Hepatocyte (in vitro differentiated cells): ENCODE measurements at regions not wholly inside any gene's neighbourhood (a gene's known extent, or its start where the extent isn't known, plus 50 kb on each side); places are given as distances from the start of the nearest gene placed in this dataset.

Experiments
- DNase-seq: peaks from one replicate; pipeline ENCODE4 v3.0.0-alpha.2; 2016; ENCODE audit warnings: low spot score
- H2AFZ ChIP-seq: fragments of 200-600 bp; sonication (generic); 2 replicates; pipeline ENCODE4 v1.6.0; 2016; ENCODE audit warnings: antibody characterized with exemption, mild to moderate bottlenecking
- H3K27ac ChIP-seq: fragments of 200-600 bp; sonication (generic); 2 replicates; pipeline ENCODE4 v1.5.1; 2016; ENCODE audit warnings: mild to moderate bottlenecking
- H3K27me3 ChIP-seq: fragments of 200-600 bp; sonication (generic); 2 replicates; pipeline ENCODE4 v1.6.1; 2016
- H3K36me3 ChIP-seq: fragments of 200-600 bp; sonication (generic); replicated peaks from 2 replicates; pipeline ENCODE4 v1.5.1; 2016; ENCODE audit warnings: low read depth; ENCODE audit not compliant: insufficient read depth
- H3K4me1 ChIP-seq: fragments of 200-600 bp; sonication (generic); 2 replicates; pipeline ENCODE4 v1.5.1; 2016; ENCODE audit warnings: mild to moderate bottlenecking, moderate library complexity; ENCODE audit not compliant: insufficient read depth
- H3K4me2 ChIP-seq: fragments of 200-600 bp; sonication (generic); 2 replicates; pipeline ENCODE4 v1.6.0; 2016
- H3K4me3 ChIP-seq: fragments of 200-600 bp; sonication (generic); 2 replicates; pipeline ENCODE4 v1.5.1; 2016; ENCODE audit warnings: mild to moderate bottlenecking
- H3K79me2 ChIP-seq: fragments of 200-600 bp; sonication (generic); 2 replicates; pipeline ENCODE4 v1.6.0; 2017; ENCODE audit warnings: mild to moderate bottlenecking
- H3K9me2 ChIP-seq: fragments of 200-600 bp; sonication (generic); replicated peaks from 2 replicates; pipeline ENCODE4 v1.6.0; 2017; ENCODE audit warnings: mild to moderate bottlenecking; ENCODE audit not compliant: insufficient read depth
- H3K9me3 ChIP-seq: fragments of 200-600 bp; sonication (generic); 2 replicates; pipeline ENCODE4 v1.5.1; 2016; ENCODE audit warnings: low read depth, mild to moderate bottlenecking
- H4K20me1 ChIP-seq: fragments of 200-600 bp; sonication (generic); 2 replicates; pipeline ENCODE4 v1.6.0; 2016; ENCODE audit warnings: mild to moderate bottlenecking; ENCODE audit not compliant: insufficient read depth, poor library complexity, severe bottlenecking
- CTCF ChIP-seq: fragments of 200-600 bp; sonication (generic); IDR thresholded peaks from 2 replicates; pipeline ENCODE4 v1.5.1; 2016; ENCODE audit warnings: antibody characterized with exemption, mild to moderate bottlenecking; ENCODE audit not compliant: poor library complexity
- EZH2 ChIP-seq: fragments of 200-600 bp; sonication (generic); IDR thresholded peaks from 2 replicates; pipeline ENCODE4 v1.6.1; 2016; ENCODE audit warnings: antibody characterized with exemption, mild to moderate bottlenecking, borderline replicate concordance
- EZH2phosphoT487 ChIP-seq: fragments of 200-600 bp; sonication (generic); IDR thresholded peaks from one replicate; pipeline ENCODE4 v1.6.1; 2018; ENCODE audit warnings: antibody characterized with exemption, mild to moderate bottlenecking, low read depth, moderate library complexity; ENCODE audit not compliant: unreplicated experiment, severe bottlenecking
- WGBS: methylation state at CpG from one replicate; pipeline ENCODE4 v1.1.6; 2016; ENCODE audit warnings: low lambda C conversion rate; ENCODE audit errors: missing lambda C conversion rate; 5-methylcytosine and 5-hydroxymethylcytosine counted together

- no peaks in the 10 kb centered on the region for H3K27me3 ChIP-seq
- TF ChIP-seq CTCF = no peak
- no peak for TF ChIP-seq EZH2phosphoT487
- no peak for TF ChIP-seq EZH2
- H3K4me2 ChIP-seq = no peak overlapping the region
- H3K79me2 ChIP-seq = no peaks in the 10 kb centered on the region
- H3K27ac ChIP-seq = no peak overlapping the region
- H3K9me2 ChIP-seq = no peaks in the 10 kb centered on the region
- H3K36me3 ChIP-seq = no peaks in the 10 kb centered on the region
- H2AFZ ChIP-seq = no peak overlapping the region
- DNase-seq = no peak
- H4K20me1 ChIP-seq = no peaks in the 10 kb centered on the region
- H3K9me3 ChIP-seq = peaks cover 7% of the 10 kb centered on the region
- no peaks in the 10 kb centered on the region for H3K4me1 ChIP-seq
- H3K4me3 ChIP-seq = no peak overlapping the region
- 97% methylated on average over 1 of the region's 1 CpG for WGBS
Measured at GRCh38 chr7:73948287-73948686, 79.7 kb upstream of the ELN start.

- no peak for DNase-seq
- no peaks in the 10 kb centered on the region for H3K27me3 ChIP-seq
- WGBS = 83% methylated on average over 4 of the region's 4 CpGs
Measured at GRCh38 chr7:73952266-73952665, 75.7 kb upstream of the ELN start.

GRCh38 chr7:73954181-73954580, 73.8 kb upstream of the ELN start:
- Histone ChIP-seq H3K4me1 (no peaks in the 10 kb centered on the region), H3K9me2 (no peaks in the 10 kb centered on the region), H3K4me2 (no peak overlapping the region), H2AFZ (no peak overlapping the region), H3K27me3 (peaks cover 2% of the 10 kb centered on the region), H3K36me3 (no peaks in the 10 kb centered on the region), H3K9me3 (no peaks in the 10 kb centered on the region), H4K20me1 (no peaks in the 10 kb centered on the region), H3K27ac (no peak overlapping the region), H3K79me2 (no peaks in the 10 kb centered on the region), H3K4me3 (no peak overlapping the region)
- no peak for TF ChIP-seq CTCF
- TF ChIP-seq EZH2 = no peak
- no peak for TF ChIP-seq EZH2phosphoT487
- DNase-seq = no peak
- 75% methylated on average over 3 of the region's 3 CpGs for WGBS

More at GRCh38 chr7:73952266-73952665, 75.7 kb upstream of the ELN start:
- H2AFZ ChIP-seq = no peak overlapping the region
- TF ChIP-seq EZH2 (no peak), EZH2phosphoT487 (no peak), CTCF (no peak)
- no peak overlapping the region for H3K4me2 ChIP-seq
- H3K27ac ChIP-seq = no peak overlapping the region
- no peaks in the 10 kb centered on the region for H3K9me2 ChIP-seq
- H3K9me3 ChIP-seq = peaks cover 7% of the 10 kb centered on the region
- no peaks in the 10 kb centered on the region for H3K36me3 ChIP-seq
- H4K20me1 ChIP-seq = no peaks in the 10 kb centered on the region
- no peaks in the 10 kb centered on the region for H3K4me1 ChIP-seq
- H3K79me2 ChIP-seq = no peaks in the 10 kb centered on the region
- no peak overlapping the region for H3K4me3 ChIP-seq

GRCh38 chr7:73954861-73955260, 73.1 kb upstream of the ELN start:
- Histone ChIP-seq H3K36me3 (no peaks in the 10 kb centered on the region), H4K20me1 (no peaks in the 10 kb centered on the region), H3K4me1 (no peaks in the 10 kb centered on the region), H2AFZ (no peak overlapping the region), H3K79me2 (no peaks in the 10 kb centered on the region), H3K4me3 (no peak overlapping the region), H3K9me3 (no peaks in the 10 kb centered on the region), H3K27me3 (peaks cover 2% of the 10 kb centered on the region), H3K9me2 (no peaks in the 10 kb centered on the region), H3K27ac (no peak overlapping the region), H3K4me2 (no peak overlapping the region)
- 85% methylated on average over 2 of the region's 2 CpGs for WGBS
- no peak for DNase-seq
- TF ChIP-seq EZH2phosphoT487 = no peak
- no peak for TF ChIP-seq CTCF
